HepG2 (cell line): ENCODE measurements at regions not wholly inside any gene's neighbourhood (a gene's known extent, or its start where the extent isn't known, plus 50 kb on each side); places are given as distances from the start of the nearest gene placed in this dataset.

Experiments used
- ATAC-seq: fragments of 200-7000 bp; cut with Tn5 transposase; 3 replicates; pipeline ENCODE4 v1.9.1; 2020; ENCODE audit warnings: mild to moderate bottlenecking, moderate library complexity
- BruUV-seq: library from RNA; stranded (reverse); fragments of 400-500 nt; replicated peaks from 2 replicates; lab custom pipeline; 2021; lab: Mats Ljungman, UMichigan
- CTCF ChIA-PET: fragments of 300-600 bp; formaldehyde crosslinking; extraction: SDS; loops from one replicate; lab custom pipeline; 2021; ENCODE audit warnings: low total read pairs, inconsistent platforms, low intra/inter-chr PET ratio; lab: Yijun Ruan, JAX
- POLR2A ChIA-PET: fragments of 350-600 bp; sonication (Branson Sonifier 250); formaldehyde crosslinking; loops from one replicate; lab custom pipeline; 2020; ENCODE audit warnings: antibody characterized with exemption, inconsistent platforms; lab: Yijun Ruan, JAX
- DNase-seq: peaks from one replicate; pipeline ENCODE4 v3.0.0-alpha.2; 2015; ENCODE audit warnings: low spot score
- FAIRE-seq: peaks from 3 replicates; lab custom pipeline; 2011; peaks lifted over from hg19 to GRCh38; lab: Jason Lieb, UNC
- H2AFZ ChIP-seq: one replicate; pipeline ENCODE4 v1.6.1; 2011; ENCODE audit warnings: low read length, inconsistent platforms
- H3K27ac ChIP-seq: fragments of 300-600 bp; 3 replicates; pipeline ENCODE4 v1.8.0; 2011; ENCODE audit warnings: mixed run types, mild to moderate bottlenecking, mixed read lengths, low read length, inconsistent platforms; ENCODE audit not compliant: insufficient read depth; ENCODE audit errors: extremely low read length
- H3K27me3 ChIP-seq, 2 experiments: fragments of 200-600 bp in 1 of 2; 2 replicates in 1 of 2; 3 replicates in 1 of 2; pipeline versions ENCODE4 v1.6.0 to v1.8.0; 2011; ENCODE audit warnings: low read length in 2 of 2, mild to moderate bottlenecking in 2 of 2, moderate library complexity in 2 of 2, inconsistent platforms in 1 of 2; ENCODE audit not compliant: insufficient read depth in 2 of 2, control insufficient read depth in 1 of 2
- H3K36me3 ChIP-seq, 2 experiments: fragments of 200-600 bp in 1 of 2; replicated peaks in 1 of 2; 2 replicates in 1 of 2; 3 replicates in 1 of 2; pipeline versions ENCODE4 v1.5.1 to v1.8.0; 2011; ENCODE audit warnings: low read length in 2 of 2, inconsistent platforms in 1 of 2; ENCODE audit not compliant: insufficient read depth in 2 of 2, control insufficient read depth in 1 of 2
- H3K4me1 ChIP-seq: 2 replicates; pipeline ENCODE4 v1.5.1; 2012; ENCODE audit warnings: low read length, inconsistent platforms; ENCODE audit not compliant: insufficient read depth
- H3K4me2 ChIP-seq: 2 replicates; pipeline ENCODE4 v1.6.0; 2011; ENCODE audit warnings: low read depth, low read length, inconsistent platforms
- H3K4me3 ChIP-seq, 3 experiments: fragments of 200-600 bp in 1 of 3; sonication (generic), shearing (Covaris generic) in 1 of 3; replicated peaks in 1 of 3; 2 replicates each; pipeline ENCODE4 v1.5.1; 2011 to 2016; ENCODE audit warnings: low read length in 3 of 3, inconsistent platforms in 2 of 3, low read depth in 2 of 3, mild to moderate bottlenecking in 2 of 3, control low read depth in 1 of 3, mixed read lengths in 1 of 3; ENCODE audit not compliant: insufficient read depth in 1 of 3
- H3K79me2 ChIP-seq: one replicate; pipeline ENCODE4 v1.6.1; 2011; ENCODE audit warnings: low read length, inconsistent platforms; ENCODE audit not compliant: insufficient read depth
- H3K9ac ChIP-seq: 2 replicates; pipeline ENCODE4 v1.6.0; 2011; ENCODE audit warnings: mild to moderate bottlenecking, low read depth, low read length, inconsistent platforms; ENCODE audit not compliant: insufficient read depth
- H3K9me3 ChIP-seq: 2 replicates; pipeline ENCODE4 v1.5.1; 2012; ENCODE audit warnings: mild to moderate bottlenecking, low read length
- H4K20me1 ChIP-seq: 2 replicates; pipeline ENCODE4 v1.6.0; 2011; ENCODE audit warnings: inconsistent platforms, mild to moderate bottlenecking, low read length, moderate library complexity; ENCODE audit not compliant: insufficient read depth
- ELF3 ChIP-seq: IDR thresholded peaks from 2 replicates; pipeline ENCODE4 v1.6.1; 2016; ENCODE audit warnings: missing genetic modification reagents, missing compliant biosample characterization
- HNF4G ChIP-seq, 2 experiments: sonication (generic) in 1 of 2; formaldehyde crosslinking in 1 of 2; IDR thresholded peaks; 2 replicates each; pipeline versions ENCODE4 v1.4.0 to v1.6.1; 2011 to 2020; ENCODE audit warnings: borderline replicate concordance in 2 of 2, low read depth in 2 of 2, mild to moderate bottlenecking in 2 of 2, low read length in 1 of 2, missing genetic modification reagents in 1 of 2, moderate library complexity in 1 of 2
- MYC ChIP-seq: sonication (generic); formaldehyde crosslinking; IDR thresholded peaks from 2 replicates; pipeline ENCODE4 v1.9.0; 2021; ENCODE audit warnings: missing genetic modification reagents, borderline replicate concordance
- NFE2L2 ChIP-seq: fragments of 150-350 bp; IDR thresholded peaks from 2 replicates; pipeline ENCODE4 v1.6.1; 2014; ENCODE audit warnings: low read length
- PLRG1 ChIP-seq: fragments of 450-650 bp; conservative IDR thresholded peaks from 2 replicates; pipeline ENCODE4 v1.6.1; 2016
- TGIF2 ChIP-seq: IDR thresholded peaks from 2 replicates; pipeline ENCODE4 v1.6.1; 2016; ENCODE audit warnings: control low read depth, missing compliant biosample characterization
- ZBTB1 ChIP-seq: sonication (generic); formaldehyde crosslinking; IDR thresholded peaks from 2 replicates; pipeline ENCODE4 v1.4.0; 2020; ENCODE audit warnings: missing genetic modification reagents, borderline replicate concordance
- ZFP36L2 ChIP-seq: sonication (generic); formaldehyde crosslinking; IDR thresholded peaks from 2 replicates; pipeline ENCODE4 v1.4.0; 2020; ENCODE audit warnings: missing genetic modification reagents
- ZIK1 ChIP-seq: sonication (generic); formaldehyde crosslinking; IDR thresholded peaks from 2 replicates; pipeline ENCODE4 v1.5.0; 2020; ENCODE audit warnings: mild to moderate bottlenecking, low read depth, missing genetic modification reagents, borderline replicate concordance
- ZKSCAN8 ChIP-seq: IDR thresholded peaks from 2 replicates; pipeline ENCODE4 v1.6.1; 2016; ENCODE audit warnings: borderline replicate concordance, missing genetic modification reagents, missing compliant biosample characterization
- ZNF207 ChIP-seq: fragments of 450-650 bp; IDR thresholded peaks from 2 replicates; pipeline ENCODE4 v1.6.1; 2016; ENCODE audit warnings: antibody characterized with exemption, borderline replicate concordance
- ZNF235 ChIP-seq: sonication (generic); formaldehyde crosslinking; IDR thresholded peaks from 2 replicates; pipeline ENCODE4 v1.8.1; 2023; ENCODE audit warnings: mild to moderate bottlenecking, missing genetic modification reagents, borderline replicate concordance
- ZNF563 ChIP-seq: sonication (generic); formaldehyde crosslinking; IDR thresholded peaks from 2 replicates; pipeline ENCODE4 v1.8.0; 2022; ENCODE audit warnings: mild to moderate bottlenecking, moderate library complexity, missing genetic modification reagents
- ZNF567 ChIP-seq: sonication (generic); formaldehyde crosslinking; IDR thresholded peaks from 2 replicates; pipeline ENCODE4 v1.8.1; 2023; ENCODE audit warnings: mild to moderate bottlenecking, missing genetic modification reagents, borderline replicate concordance
- ZNF83 ChIP-seq: sonication (generic); formaldehyde crosslinking; IDR thresholded peaks from 2 replicates; pipeline ENCODE4 v1.4.0; 2020; ENCODE audit warnings: missing genetic modification reagents, mild to moderate bottlenecking, borderline replicate concordance
- WGBS: methylation state at CpG from one replicate; pipeline ENCODE4 v1.1.6; 2017; ENCODE audit warnings: low lambda C conversion rate; 5-methylcytosine and 5-hydroxymethylcytosine counted together
- in situ Hi-C: cut with HindIII; loops from 2 replicates; pipeline ENCODE4 v1.10.0; 2017; ENCODE audit warnings: low pct_unique_long_range_greater_than_20kb; ENCODE audit not compliant: extremely low pct_ligation_motif_present
- intact Hi-C: fragments of 100-400 bp; cut with micrococcal nuclease; formaldehyde crosslinking; loops from one replicate; pipeline ENCODE4 v1.10.0; 2022; ENCODE audit not compliant: unreplicated experiment
- TF ChIP-seq, protein P1 (sequence below): sonication (generic); formaldehyde crosslinking; IDR thresholded peaks from 2 replicates; pipeline ENCODE4 v1.8.1; 2023; ENCODE audit warnings: mild to moderate bottlenecking, missing genetic modification reagents
- TF ChIP-seq, protein P2 (sequence below): sonication (generic); formaldehyde crosslinking; conservative IDR thresholded peaks from 2 replicates; pipeline ENCODE4 v1.4.0; 2020; ENCODE audit warnings: missing genetic modification reagents

DNA sequence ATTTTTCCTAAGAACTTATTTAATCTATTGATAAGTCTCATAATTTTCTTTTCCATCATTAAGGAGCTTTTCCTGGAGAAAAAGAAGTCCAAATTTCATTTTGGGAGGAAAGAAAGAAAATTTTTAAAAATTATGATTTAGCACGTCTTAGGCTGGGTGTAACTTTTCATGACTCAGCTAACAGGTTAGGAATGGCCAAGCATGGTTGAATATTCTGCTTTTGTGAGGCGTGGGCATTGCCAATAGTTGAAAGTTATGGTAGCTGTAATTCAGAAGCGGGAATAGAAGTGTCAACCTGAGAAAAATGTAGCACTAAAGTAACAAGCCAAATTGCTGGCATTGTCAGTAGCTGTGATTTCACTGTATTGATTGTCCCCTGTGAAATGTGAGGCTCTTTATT lies 77.2 kb upstream of the ARID1B start:
- DNase-seq (no peak), ATAC-seq (no peak)
- no peak overlapping the region for H3K4me2 ChIP-seq
- TF ChIP-seq ZNF567 (CRISPR knock-in tag) (no peak), ZNF83 (CRISPR knock-in tag) (no peak), HNF4G (IDR thresholded peaks at IDR 0.05; ENCODE audit: borderline replicate concordance, low read depth, low read length) (no peak), HNF4G (CRISPR knock-in tag; IDR thresholded peaks at IDR 0.05; ENCODE audit: borderline replicate concordance, low read depth) (no peak), ZNF235 (CRISPR knock-in tag) (no peak), ZFP36L2 (CRISPR knock-in tag) (no peak), PLRG1 (no peak), ZNF563 (CRISPR knock-in tag) (no peak), MYC (CRISPR knock-in tag) (no peak), ZIK1 (CRISPR knock-in tag) (no peak), ZKSCAN8 (CRISPR knock-in tag) (no peak), NFE2L2 (no peak), ELF3 (CRISPR knock-in tag) (no peak), ZNF207 (no peak), ZBTB1 (CRISPR knock-in tag) (no peak), TGIF2 (CRISPR knock-in tag) (no peak)
- TF ChIP-seq, protein P1, sequence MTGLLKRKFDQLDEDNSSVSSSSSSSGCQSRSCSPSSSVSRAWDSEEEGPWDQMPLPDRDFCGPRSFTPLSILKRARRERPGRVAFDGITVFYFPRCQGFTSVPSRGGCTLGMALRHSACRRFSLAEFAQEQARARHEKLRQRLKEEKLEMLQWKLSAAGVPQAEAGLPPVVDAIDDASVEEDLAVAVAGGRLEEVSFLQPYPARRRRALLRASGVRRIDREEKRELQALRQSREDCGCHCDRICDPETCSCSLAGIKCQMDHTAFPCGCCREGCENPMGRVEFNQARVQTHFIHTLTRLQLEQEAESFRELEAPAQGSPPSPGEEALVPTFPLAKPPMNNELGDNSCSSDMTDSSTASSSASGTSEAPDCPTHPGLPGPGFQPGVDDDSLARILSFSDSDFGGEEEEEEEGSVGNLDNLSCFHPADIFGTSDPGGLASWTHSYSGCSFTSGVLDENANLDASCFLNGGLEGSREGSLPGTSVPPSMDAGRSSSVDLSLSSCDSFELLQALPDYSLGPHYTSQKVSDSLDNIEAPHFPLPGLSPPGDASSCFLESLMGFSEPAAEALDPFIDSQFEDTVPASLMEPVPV (CRISPR knock-in tag) = no peak
- TF ChIP-seq, protein P2, sequence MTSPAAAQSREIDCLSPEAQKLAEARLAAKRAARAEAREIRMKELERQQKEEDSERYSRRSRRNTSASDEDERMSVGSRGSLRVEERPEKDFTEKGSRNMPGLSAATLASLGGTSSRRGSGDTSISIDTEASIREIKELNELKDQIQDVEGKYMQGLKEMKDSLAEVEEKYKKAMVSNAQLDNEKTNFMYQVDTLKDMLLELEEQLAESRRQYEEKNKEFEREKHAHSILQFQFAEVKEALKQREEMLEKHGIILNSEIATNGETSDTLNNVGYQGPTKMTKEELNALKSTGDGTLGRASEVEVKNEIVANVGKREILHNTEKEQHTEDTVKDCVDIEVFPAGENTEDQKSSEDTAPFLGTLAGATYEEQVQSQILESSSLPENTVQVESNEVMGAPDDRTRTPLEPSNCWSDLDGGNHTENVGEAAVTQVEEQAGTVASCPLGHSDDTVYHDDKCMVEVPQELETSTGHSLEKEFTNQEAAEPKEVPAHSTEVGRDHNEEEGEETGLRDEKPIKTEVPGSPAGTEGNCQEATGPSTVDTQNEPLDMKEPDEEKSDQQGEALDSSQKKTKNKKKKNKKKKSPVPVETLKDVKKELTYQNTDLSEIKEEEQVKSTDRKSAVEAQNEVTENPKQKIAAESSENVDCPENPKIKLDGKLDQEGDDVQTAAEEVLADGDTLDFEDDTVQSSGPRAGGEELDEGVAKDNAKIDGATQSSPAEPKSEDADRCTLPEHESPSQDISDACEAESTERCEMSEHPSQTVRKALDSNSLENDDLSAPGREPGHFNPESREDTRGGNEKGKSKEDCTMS = no peak
- TF ChIP-seq, all 625 proteins: peak for 0
- Histone ChIP-seq H3K36me3 (no peaks in the 10 kb centered on the region), H4K20me1 (no peaks in the 10 kb centered on the region), H2AFZ (no peak overlapping the region), H3K27ac (no peak overlapping the region), H3K9ac (no peak overlapping the region), H3K9me3 (no peaks in the 10 kb centered on the region), H3K4me3 (no peak overlapping the region), H3K79me2 (no peaks in the 10 kb centered on the region), H3K27me3 (peaks cover 0 to 18% of the 10 kb centered on the region in 2 experiments; a peak in 3 of 5 replicates), H3K4me1 (no peaks in the 10 kb centered on the region)
- no TSS peak for BruUV-seq
- no peak for FAIRE-seq
- CTCF ChIA-PET = no interaction called here
- POLR2A ChIA-PET = no interaction called here
- WGBS = 3% methylated on average over 3 of the region's 3 CpGs
- intact Hi-C loops = no loop called here
- in situ Hi-C loops = no loop called here
